Suprapubic skin (tissue), 3 donors: ENCODE measurements at regions not wholly inside any gene's neighbourhood (a gene's known extent, or its start where the extent isn't known, plus 50 kb on each side); places are given as distances from the start of the nearest gene placed in this dataset.

Experiments used
- EP300 ChIP-seq: sonication (generic); formaldehyde crosslinking; IDR thresholded peaks from one replicate; pipeline ENCODE4 v1.6.1; 2017; ENCODE audit warnings: antibody characterized with exemption
- POLR2A ChIP-seq, 2 donors: fragments of 450-650 bp; IDR thresholded peaks; one replicate each; pipeline ENCODE4 v1.6.1; 2017; ENCODE audit warnings: antibody characterized with exemption in 2 of 2, mild to moderate bottlenecking in 2 of 2, moderate library complexity in 2 of 2
- TF ChIP-seq, protein P1 (sequence below), 2 donors: fragments of 200-600 bp in 1 of 2; fragments of 450-650 bp in 1 of 2; sonication (generic) in 1 of 2; IDR thresholded peaks; one replicate each; pipeline ENCODE4 v1.5.1; 2016 to 2019; ENCODE audit warnings: antibody characterized with exemption in 2 of 2, mild to moderate bottlenecking in 1 of 2, moderate library complexity in 1 of 2

DNA sequence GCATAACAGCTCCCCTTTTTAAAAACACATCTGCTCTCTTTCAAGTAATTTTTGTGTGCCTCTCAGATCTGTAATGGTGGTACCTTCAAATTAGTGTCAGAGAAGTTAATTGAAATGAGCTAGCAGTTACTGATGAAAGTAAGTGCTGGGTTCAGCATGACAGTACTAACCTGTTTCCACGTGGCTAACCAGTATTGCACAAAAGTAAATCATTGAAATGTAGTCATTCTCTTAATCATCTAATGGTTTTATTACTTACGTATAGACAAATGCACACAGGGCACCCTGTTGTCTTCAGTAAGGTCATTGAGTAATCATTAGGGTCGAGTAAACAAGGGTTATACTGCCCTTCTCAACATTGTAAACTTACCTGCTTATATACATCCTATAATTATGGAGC, 157.8 kb upstream of the PRR16 start:
- TF ChIP-seq POLR2A (IDR thresholded peaks at IDR 0.05) (no peak), EP300 (no peak)
- TF ChIP-seq, protein P1, sequence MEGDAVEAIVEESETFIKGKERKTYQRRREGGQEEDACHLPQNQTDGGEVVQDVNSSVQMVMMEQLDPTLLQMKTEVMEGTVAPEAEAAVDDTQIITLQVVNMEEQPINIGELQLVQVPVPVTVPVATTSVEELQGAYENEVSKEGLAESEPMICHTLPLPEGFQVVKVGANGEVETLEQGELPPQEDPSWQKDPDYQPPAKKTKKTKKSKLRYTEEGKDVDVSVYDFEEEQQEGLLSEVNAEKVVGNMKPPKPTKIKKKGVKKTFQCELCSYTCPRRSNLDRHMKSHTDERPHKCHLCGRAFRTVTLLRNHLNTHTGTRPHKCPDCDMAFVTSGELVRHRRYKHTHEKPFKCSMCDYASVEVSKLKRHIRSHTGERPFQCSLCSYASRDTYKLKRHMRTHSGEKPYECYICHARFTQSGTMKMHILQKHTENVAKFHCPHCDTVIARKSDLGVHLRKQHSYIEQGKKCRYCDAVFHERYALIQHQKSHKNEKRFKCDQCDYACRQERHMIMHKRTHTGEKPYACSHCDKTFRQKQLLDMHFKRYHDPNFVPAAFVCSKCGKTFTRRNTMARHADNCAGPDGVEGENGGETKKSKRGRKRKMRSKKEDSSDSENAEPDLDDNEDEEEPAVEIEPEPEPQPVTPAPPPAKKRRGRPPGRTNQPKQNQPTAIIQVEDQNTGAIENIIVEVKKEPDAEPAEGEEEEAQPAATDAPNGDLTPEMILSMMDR (IDR thresholded peaks at IDR 0.05) = no peak
